GM18868 (cell line): ENCODE measurements at regions not wholly inside any gene's neighbourhood (a gene's known extent, or its start where the extent isn't known, plus 50 kb on each side); places are given as distances from the start of the nearest gene placed in this dataset.

Experiments used
- ATAC-seq: cut with Tn5 transposase; IDR thresholded peaks from one replicate; pipeline ENCODE4 v1.9.1; 2021; ENCODE audit warnings: mild to moderate bottlenecking, moderate library complexity; ENCODE audit not compliant: unreplicated experiment

DNA sequence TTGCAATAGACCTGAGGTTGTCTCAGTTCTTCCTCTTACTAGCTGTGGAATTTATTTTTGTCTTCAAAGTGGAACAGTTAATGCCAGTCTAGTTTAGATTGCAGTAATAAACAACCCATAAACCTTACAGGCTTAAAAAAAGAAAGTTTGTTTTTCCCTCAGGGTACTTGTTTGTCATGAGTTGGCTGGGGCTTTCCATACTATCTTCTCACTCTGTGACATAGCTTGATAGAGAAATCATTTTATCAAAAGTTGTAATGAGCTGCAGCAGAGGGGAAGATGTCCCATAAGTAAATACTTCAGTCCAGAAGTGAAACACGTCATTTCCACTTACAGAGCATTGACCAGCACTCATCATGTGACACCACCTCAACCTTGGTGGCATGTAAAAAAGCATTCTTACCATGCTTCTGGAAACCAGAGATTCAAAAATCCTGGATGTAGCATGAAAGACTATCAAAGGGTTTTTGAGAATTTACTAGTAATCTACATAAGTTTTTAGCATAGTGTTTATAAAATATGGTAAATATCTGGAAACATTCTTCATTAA, 62.8 kb upstream of the COL11A1 start:
- ATAC-seq, result no peak

DNA sequence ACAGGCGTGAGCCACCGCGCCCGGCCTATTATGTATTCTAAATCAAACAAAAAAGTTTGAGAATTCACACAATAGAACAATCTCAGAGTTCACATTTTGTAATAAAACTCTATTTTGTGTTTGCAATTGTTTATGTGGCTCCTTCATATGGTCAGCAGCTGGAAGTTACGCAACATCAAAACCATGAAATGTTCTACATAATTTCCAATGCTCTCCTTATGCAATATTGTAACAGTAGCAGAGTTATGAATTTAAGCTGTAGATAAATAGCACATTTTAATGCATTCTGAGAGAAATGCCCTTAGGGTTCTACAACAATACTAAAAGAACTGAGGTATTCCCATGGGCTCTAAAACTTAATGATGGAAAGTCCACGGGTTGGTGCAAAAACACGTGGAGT, 62.3 kb upstream of the COL11A1 start:
- no peak for ATAC-seq

DNA sequence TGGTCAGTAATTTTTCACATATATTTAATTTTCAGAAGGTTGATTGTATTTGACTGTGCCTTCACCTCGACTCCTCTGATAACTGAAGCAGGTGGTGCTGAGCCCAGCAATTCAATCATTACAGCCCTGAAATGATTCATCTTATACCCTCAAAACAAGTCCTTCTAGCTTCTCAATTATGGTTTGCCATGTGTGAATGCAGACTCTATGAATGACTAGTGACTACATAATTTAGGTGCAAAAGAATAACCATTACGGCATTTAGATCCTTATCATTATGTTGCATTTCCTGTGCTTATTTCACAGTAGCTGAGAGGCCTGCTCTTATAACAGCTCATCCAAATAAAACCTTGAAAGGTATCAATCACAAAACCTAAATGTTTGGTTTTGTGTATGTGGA, 54.0 kb upstream of the COL11A1 start:
- peak; percentile 79 for ATAC-seq

DNA sequence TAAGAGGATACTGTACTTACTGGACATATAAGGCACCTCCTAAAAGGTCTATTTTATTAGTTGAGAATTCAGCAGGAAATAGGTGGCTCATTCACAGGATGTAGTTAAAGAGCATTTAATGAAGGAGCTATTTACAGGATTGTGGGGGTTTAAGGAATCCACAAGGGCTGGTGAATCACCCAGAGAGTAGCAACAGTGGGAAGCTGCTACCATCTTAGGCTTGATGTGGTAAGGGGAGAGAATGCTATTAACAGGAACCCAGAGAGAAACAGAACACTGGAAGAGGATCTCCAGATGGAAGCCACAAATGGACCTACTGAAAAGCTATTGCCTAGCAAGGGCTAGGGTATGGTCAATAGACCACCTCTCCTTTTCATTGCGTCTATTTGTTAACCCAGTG, 52.0 kb upstream of the COL11A1 start:
- ATAC-seq, result no peak
